ENCODE measurements at regions not wholly inside any gene's neighbourhood (a gene's known extent, or its start where the extent isn't known, plus 50 kb on each side); places are given as distances from the start of the nearest gene placed in this dataset.

DNA sequence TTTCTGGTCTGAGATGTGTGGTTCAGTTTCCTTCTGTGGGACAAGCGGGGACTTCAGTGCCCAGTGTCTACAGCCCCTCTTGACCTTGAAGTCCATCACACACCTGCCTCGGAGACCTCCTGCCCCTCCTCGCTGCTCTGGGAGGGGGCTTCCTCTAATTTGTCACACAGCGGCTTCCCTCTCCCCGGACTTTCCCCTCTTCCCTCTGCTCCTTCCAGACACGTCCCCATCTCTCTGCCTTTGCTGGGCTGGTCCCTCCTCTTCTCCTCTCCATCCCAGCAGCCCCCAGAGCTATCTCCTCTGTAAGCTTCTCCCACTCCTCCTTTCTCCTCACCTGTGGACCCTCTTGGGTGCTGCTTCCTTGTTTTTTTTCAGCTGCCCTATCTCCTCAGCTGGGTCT is 122.2 kb upstream of the SORCS3 start:
- Histone ChIP-seq H3K4ac (replicated peaks; ENCODE audit: insufficient read length, low read depth, low read length) (no peak overlapping the region), H2BK5ac (ENCODE audit: low read depth, low read length) (no peak overlapping the region), H3K9ac (replicated peaks in 1 of 4; ENCODE audit: extremely low read depth in 1 of 4, low read depth in 3 of 4, low read length in 3 of 4) (no peak overlapping the region), H3K27ac (ENCODE audit: low read depth, low read length) (no peak overlapping the region), H4K5ac (ENCODE audit: insufficient read length, low read depth, low read length) (no peak overlapping the region), H3K56ac (replicated peaks; ENCODE audit: insufficient read length, low read depth, low read length) (no peak overlapping the region), H3K4me1 (replicated peaks in 1 of 4; ENCODE audit: control insufficient read depth in 3 of 4, insufficient read depth in 4 of 4, low read length in 3 of 4) (peaks cover 0 to 6% (median 0%) of the 10 kb centered on the region in 4 experiments; a peak in 1 of 7 replicates), H2BK12ac (ENCODE audit: low read depth, low read length) (no peak overlapping the region), H3K79me1 (ENCODE audit: low read depth, low read length) (no peaks in the 10 kb centered on the region), H2BK15ac (ENCODE audit: low read length) (no peak overlapping the region), H2AK5ac (ENCODE audit: low read depth, low read length) (no peak overlapping the region), H2BK120ac (replicated peaks; ENCODE audit: low read depth, low read length) (no peak overlapping the region), H3K27me3 (replicated peaks in 1 of 4; ENCODE audit: control insufficient read depth in 3 of 4, extremely low read depth in 1 of 4, insufficient read depth in 3 of 4, low read length in 3 of 4) (no peaks in the 10 kb centered on the region), H3K23ac (ENCODE audit: insufficient read length) (no peak overlapping the region), H3K9me3 (ENCODE audit: insufficient read depth in 2 of 2, low read depth in 1 of 2, low read length in 1 of 2) (no peaks in the 10 kb centered on the region), H3K79me2 (ENCODE audit: control insufficient read depth in 1 of 2, insufficient read depth in 2 of 2, low read length in 2 of 2) (no peaks in the 10 kb centered on the region), H4K91ac (replicated peaks; ENCODE audit: insufficient read length, low read length) (no peak overlapping the region), H2BK20ac (ENCODE audit: low read length) (no peak overlapping the region), H2AFZ (ENCODE audit: low read length) (no peak overlapping the region), H3K36me3 (ENCODE audit: control insufficient read depth in 2 of 4, insufficient read depth in 4 of 4, low read length in 3 of 4) (no peaks in the 10 kb centered on the region), H3K18ac (ENCODE audit: extremely low read depth, low read length) (no peak overlapping the region), H3K23me2 (ENCODE audit: low read depth, low read length) (no peaks in the 10 kb centered on the region), H3K4me3 (ENCODE audit: extremely low read depth in 1 of 4, insufficient read depth in 2 of 4, low read depth in 3 of 4, low read length in 4 of 4) (no peak overlapping the region), H3K14ac (ENCODE audit: insufficient read length) (no peak overlapping the region), H3K4me2 (ENCODE audit: insufficient read depth in 1 of 2, low read depth in 2 of 2, low read length in 2 of 2) (no peak overlapping the region), H4K8ac (ENCODE audit: extremely low read depth, insufficient read depth, low read length) (no peak overlapping the region), H4K20me1 (replicated peaks in 1 of 2; ENCODE audit: control insufficient read depth in 1 of 2, insufficient read depth in 2 of 2, low read length in 2 of 2) (no peaks in the 10 kb centered on the region)
- no peak for DNase-seq (ENCODE audit: low read depth in 1 of 2, low spot score in 2 of 2)
- WGBS, 2 experiments (ENCODE audit: extremely low coverage in 1 of 2, insufficient coverage in 1 of 2, insufficient read length in 1 of 2, insufficient replicate concordance in 2 of 2, low coverage in 1 of 2, low lambda C conversion rate in 2 of 2, missing lambda C conversion rate in 1 of 2): 85% methylated on average over 6 of the region's 6 CpGs; no CpG with 5 or more reads in 1 of the 2 experiments
- ChIA-PET CTCF (ENCODE audit: partially characterized antibody) (no interaction called here), POLR2A (ENCODE audit: partially characterized antibody) (no interaction called here)
- no peak for FAIRE-seq
- TF ChIP-seq NANOG (IDR thresholded peaks at IDR 0.05; ENCODE audit: insufficient read depth, low read depth, low read length, poor library complexity, severe bottlenecking) (no peak), CREB1 (IDR thresholded peaks at IDR 0.05) (no peak), SRF (IDR thresholded peaks at IDR 0.05; ENCODE audit: low read depth, low read length) (no peak), YY1 (IDR thresholded peaks at IDR 0.05; ENCODE audit: low read depth, low read length) (no peak), FOSL1 (IDR thresholded peaks at IDR 0.05; ENCODE audit: insufficient read depth, low read depth, low read length) (no peak), SUZ12 (IDR thresholded peaks at IDR 0.05; ENCODE audit: low read length) (no peak), NRF1 (IDR thresholded peaks at IDR 0.05; ENCODE audit: low read depth, low read length) (no peak), TBP (IDR thresholded peaks at IDR 0.05; ENCODE audit: low read depth, low read length) (no peak), HDAC2 (IDR thresholded peaks at IDR 0.05; ENCODE audit: borderline replicate concordance in 1 of 2, low read depth in 2 of 2, low read length in 2 of 2) (no peak), RXRA (IDR thresholded peaks at IDR 0.05; ENCODE audit: insufficient read depth, low read depth, low read length) (no peak), BCL11A (IDR thresholded peaks at IDR 0.05; ENCODE audit: low read depth in 2 of 2, low read length in 2 of 2) (no peak)
- TF ChIP-seq, protein P1, sequence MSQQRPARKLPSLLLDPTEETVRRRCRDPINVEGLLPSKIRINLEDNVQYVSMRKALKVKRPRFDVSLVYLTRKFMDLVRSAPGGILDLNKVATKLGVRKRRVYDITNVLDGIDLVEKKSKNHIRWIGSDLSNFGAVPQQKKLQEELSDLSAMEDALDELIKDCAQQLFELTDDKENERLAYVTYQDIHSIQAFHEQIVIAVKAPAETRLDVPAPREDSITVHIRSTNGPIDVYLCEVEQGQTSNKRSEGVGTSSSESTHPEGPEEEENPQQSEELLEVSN (IDR thresholded peaks at IDR 0.05): no peak
